Activated CD4-positive, alpha-beta T cell treated with anti-CD3 and anti-CD28 coated beads for 1 hour (primary cell): ENCODE measurements at regions not wholly inside any gene's neighbourhood (a gene's known extent, or its start where the extent isn't known, plus 50 kb on each side); places are given as distances from the start of the nearest gene placed in this dataset.

Experiments used
- DNase-seq: peaks from one replicate; pipeline ENCODE4 v3.0.0-alpha.2; 2020

DNA sequence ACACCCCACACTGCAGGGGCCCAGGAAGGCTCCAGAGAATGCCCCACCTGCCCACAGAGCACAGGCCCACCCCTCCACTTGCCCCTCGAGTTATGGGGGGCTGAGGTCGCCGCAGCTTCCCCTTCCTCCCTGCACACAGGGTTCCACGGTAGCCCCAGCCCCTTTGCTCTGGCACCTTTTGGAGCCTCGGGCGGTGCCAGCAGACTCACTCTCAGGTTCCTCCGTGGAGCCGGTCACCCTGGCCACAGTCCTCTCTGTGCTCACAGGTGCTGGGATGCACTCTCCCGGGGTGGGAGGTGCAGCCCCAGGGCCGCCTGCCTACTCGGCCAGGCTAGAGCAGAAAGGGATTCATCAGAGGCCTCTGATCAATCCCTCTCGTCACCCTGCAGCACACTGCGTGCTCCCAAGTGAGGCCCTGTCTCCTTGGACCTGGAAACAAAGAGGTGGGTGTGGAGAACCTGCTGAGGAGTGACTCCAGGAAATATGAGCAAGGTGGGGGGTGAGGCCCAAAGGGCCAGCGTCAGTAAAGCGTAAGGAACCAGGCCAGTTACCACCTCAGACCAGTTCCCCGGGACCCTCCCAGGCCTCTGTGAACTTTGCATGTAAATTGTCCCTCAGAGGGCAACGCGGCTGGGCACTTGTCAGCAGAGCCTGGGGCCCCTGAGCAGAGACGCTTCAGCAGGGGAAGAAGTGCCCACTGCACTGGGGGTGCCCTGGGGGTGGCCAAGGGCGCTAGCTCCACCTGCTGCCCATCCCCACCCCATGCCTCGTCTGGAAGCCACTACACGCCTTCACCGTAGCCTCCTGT lies 167.8 kb downstream of the OLFM1 start:
- DNase-seq, result no peak

DNA sequence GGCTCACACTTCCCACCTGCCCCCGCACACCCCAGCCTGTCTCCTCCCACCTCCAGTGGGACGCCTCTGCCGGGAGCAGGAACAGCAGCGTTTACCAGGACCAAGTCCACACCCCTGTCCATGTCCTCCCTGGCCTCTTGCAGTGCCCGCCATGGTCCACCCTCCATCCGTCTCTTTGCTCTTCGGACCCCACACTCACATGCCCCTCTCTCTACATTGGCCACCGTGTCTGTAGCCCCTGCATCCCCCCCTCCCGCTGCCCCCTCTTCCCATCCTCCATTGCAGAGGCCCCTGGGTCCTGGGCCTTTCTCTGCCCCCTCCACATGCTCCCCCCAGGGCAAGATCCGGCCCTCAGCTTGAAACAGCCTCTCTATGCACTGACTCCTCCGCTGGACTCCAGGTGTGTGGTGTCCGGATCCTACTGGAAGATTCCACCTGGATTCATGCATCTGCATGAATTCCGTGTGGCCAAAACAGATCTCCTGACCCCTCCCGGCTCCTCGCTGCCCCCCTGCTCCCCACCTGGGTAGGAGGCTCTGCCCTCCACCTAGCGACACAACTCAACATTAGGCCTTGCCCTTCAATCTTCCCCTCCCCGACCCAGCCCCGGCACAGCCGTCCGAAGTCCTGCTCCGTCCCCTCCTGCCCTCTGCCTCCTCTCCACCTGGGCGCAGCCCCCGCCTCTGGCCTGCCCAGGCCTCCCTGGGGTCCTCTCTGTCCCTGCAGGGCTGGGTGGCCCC lies 168.5 kb downstream of the OLFM1 start:
- no peak for DNase-seq

DNA sequence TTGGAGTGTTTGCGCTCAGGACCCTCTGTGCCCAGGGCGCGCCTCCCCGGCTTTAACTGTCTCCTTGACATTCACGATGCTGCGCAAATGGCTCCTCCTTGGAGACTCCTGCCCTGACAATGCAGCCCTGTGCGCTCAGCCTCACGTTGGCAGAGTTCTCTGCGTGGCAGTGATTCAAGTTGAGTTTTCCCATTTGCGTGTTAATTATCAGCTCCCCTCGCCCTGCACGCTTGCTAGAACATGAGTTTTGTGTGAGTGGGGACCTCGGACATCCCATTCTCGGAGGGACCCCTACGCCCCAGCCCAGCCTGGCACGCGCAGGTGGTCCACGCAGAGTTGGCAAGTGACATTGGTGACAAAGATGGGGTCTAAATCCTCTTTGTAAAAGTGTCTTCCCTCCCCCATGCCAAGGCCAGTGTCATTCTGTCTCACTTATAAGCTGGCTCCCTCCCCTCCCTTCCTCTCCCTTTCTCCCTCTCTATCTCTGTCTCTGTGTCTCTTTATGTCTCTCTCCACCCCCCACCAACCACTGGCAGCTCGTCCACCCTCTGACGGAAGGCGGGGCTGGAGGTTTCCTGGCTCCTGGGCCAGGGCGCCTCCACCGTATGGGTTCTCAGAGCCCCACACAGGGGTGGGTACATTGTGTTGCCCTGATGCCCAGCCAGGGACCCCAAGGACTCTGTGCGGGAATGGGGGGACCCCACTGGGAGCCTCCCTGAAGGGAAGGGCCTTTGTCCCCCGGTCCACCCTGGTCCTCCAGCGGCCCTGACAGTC lies 169.3 kb downstream of the OLFM1 start:
- DNase-seq, result no peak

DNA sequence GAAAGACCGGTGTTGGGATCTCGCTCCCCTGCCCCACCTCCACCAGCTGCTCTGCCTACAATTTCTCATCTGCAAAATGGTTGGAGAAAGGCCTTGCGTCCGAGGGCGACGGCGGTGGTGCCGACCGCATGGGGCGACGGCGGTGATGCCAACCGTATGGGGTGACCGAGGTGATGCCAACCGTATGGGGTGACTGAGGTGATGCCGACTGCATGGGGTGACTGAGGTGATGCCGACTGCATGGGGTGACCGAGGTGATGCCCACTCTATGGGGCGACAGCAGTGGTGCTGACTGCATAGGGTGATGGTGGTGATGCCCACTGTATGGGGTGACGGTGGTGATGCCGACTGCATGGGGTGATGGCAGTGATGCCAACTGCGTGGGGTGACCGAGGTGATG lies 171.0 kb downstream of the OLFM1 start:
- no peak for DNase-seq

DNA sequence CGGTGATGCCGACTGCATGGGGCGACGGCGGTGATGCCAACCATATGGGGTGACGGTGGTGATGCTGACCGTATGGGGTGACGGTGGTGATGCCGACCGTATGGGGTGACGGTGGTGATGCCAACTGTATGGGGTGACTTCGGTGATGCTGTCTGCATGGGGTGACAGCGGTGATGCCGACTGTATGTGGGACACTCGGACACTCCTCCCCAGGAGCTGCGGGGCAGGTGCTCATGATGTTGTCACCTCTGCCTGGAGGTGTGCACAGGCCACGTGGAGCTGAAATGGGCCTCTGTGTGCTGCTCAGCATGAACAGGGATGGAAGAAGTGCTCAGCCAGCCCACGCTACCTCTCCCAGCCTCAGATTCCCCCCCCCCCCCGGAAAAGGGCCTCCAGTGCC lies 171.8 kb downstream of the OLFM1 start:
- no peak for DNase-seq

DNA sequence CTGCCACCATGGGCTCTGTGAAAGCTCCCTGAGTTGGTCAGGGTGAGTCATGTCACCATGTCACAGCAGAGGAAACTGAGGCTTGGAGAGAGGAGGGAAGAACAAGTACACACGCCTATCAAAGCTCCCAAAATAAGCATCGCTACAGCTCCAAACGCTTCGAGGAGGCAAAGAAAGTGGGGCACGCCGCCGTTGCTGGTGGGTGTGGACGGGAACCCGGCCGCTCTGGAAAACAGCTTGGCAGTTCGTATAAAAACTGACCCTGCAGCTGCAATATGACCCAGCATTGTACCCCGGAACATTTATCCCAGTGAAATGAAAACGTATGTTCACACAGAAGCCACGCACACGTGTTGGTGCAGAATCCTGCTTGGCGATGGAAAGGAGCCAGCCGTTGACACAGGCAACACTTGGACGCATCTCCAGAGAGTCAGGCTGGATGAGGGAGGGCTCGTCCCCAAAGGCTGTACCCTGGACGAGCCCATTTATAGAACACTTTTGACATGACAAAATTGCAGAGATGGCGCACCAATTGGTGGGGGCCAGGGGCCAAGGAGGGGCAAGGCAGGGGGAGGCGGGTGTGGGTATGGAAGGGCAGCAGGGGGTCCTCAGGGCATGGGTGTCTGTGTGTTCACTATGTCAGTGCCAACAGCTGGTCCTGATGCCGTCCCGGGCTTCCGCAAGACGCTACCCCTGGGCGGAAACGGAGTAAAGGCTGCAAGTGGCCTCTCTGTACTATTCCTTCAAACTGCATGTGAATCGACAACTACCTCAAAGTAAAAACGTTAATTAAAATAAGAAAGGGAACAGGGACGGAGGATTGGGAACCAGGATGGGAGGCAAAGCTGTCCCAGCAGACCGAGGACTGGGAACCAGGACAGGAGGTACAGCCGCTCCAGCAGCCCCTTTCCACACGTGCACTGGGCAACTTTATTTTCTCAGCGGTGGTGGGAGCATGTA lies 173.0 kb downstream of the OLFM1 start:
- no peak for DNase-seq

DNA sequence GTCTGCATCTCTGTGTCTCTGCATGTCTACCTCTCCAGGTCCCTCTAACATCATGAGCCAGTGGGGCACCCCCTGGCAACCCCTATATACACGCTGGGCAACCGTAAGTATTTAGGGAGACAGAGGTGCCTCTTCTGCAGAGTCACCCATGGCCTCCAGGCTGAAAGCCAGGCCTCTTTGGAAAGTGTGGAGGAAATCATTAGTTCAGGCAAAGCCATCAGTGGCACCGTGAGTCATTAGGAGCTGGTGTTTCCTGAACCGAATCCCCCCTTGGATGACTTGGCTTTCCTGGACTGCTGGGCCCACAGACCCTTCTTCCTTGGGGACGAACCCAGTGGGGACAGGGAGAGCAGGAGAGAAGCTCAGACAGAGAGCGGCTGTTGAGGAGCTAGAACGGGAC lies 174.8 kb downstream of the OLFM1 start:
- no peak for DNase-seq

DNA sequence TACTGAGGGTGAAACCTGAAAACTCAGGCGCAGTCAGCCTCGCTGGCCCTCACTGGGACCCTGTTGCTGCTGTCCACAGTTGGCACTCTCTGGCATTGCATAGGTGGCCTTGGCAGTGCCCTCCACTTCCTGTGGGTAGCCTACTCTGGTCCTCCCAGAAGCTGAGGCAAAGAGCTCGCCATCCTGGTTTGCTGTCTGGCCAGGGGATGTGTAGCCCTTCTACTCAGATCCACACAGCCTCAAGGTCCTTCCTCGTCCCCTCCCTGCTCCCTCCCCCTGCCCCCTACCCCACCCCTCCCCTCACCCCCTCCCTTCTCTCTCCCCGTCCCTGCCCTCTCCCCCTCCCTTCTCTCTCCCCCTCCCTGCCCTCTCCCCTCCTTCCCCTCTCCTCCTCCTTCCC lies 176.0 kb downstream of the OLFM1 start:
- no peak for DNase-seq

DNA sequence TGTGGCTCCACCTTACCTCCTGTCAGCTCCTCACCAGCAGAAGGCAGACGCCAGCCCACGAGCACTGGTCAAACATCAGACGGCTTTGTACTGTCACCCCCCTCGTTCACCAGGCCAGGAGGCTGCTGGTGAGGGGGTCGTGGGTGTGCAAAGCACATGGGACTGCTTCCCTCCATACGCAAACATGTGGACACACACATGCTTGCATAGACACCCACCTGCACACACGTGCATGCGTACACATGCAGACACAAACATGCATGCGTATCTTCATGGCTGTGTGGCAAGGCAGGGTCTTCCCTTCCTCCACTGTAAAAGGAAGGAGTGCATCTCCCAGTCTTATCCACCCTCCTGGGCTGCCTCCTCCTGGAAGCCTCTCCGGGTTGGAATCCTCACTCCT lies 178.5 kb downstream of the OLFM1 start:
- DNase-seq, result no peak

DNA sequence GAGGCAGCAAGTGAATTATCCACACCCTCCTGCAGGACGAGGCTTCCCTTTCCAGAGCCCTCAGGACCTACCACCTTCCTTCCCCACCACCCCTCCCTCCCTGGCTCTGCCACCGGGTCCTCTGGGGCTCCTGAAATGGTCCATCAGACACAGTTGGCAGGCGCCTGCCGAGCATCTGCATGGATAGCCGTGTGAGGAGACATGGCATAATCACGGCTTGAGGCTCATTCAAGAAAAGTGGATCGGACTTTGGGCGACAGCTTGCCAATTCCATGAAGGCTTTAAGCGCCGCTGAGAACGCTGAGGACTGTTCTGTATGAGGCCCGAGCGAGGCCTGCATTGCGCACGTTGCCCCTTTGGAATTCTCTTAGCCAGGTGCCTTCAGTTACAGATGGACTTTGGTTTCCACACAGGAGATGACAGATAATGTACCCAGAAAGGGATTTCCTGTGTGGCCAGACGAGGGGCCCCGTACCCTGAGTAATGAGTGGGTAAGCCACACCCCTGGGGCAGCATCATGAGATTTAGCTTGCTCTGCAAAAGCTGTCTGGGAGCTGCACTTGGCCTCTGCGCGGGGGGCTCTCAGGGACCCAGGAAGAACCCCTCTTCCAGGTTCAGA lies 179.8 kb downstream of the OLFM1 start:
- DNase-seq, result no peak

DNA sequence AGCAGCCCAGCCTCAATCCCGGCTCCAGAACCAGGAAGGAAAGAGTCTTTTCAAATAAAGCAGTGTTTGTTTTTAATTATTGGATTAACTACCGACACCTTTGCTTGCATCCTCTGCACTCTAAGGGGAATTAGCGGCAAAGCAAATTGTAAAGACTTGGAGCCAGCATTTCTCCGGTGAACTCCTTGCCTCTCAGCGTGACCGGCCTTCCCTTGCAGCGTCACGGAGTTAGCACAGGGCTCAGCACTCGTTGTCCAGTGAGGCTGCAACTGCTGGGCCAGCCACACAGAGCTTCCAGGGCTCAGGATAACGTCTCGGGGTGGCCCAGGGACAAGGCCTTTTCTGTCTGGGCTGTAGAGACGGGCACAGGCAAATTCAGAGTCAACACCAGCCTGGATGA lies 180.6 kb downstream of the OLFM1 start:
- DNase-seq, result no peak

DNA sequence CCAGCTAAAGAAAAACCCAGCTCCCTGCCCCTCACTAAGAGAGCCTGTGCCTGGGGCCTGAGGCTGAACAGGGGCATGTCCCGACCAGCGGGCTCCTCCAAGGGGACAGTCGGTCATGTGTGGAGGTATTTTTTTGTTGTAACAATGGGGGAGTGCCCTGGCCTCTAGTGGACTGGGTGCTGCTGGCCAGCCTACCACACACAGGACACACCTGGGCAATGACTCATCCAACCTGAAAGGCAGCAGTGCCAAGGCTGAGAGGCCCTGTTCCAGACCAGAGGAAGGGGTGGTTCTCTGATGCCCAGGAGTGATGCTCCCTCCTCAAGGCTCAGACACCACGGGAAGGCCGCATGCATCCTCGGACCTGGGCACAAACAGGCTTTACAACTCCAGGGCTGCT lies 181.5 kb downstream of the OLFM1 start:
- no peak for DNase-seq

DNA sequence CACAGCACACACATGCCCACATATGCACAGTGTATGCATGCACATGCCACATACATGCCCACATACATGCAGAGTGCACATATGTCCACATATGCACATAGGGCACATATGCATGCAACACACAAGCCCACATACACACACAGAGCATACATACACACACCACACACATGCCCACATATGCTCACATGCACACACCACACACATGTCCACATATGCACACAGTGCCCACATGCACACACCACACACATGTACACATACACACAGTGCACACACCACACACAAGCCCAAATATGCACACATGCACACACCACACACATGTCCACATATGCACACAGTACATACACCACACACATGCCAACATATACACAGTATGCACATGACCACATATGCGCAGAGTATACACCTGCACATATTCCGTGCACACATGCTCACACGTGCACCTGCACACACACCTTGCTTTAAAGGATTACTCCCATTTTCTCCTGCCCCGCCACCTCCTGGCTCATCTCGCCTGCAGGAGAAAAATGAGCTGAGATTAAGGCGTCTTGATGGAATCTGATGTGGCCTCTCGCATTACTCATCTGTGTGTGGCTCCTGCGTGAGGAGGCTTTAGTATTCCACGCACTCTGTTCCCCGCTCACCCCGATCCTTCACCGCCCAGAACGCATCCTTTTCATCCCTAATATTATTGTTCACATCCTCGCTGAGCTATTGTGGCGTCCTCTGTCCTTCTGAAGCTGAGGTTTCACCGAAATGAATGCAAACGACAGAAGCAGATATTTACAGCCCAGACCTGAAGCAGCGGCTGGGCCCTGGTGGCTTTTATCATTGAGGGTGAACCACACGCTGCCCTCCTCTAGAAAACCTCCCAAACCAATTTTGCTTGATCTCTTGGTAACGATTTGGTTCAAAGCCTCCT lies 182.7 kb downstream of the OLFM1 start:
- no peak for DNase-seq

DNA sequence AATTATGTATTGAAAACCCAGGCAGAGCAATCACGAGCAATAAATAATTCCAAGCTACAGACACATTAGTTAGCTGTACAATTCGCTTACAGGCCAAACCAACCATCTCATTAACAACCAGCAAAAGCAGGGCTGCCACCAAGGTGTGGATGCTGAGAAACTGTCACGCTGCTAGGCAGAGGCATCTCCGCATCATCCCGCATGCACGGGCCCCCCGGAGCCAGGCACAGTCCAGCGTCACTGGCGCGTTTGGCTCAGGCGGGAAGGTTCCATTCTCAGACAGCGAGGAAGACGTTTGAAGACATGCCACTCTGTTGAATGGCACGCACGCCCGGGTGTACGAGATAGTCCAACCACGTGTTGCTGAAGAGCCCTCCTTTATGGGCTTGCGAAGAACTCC lies 184.0 kb downstream of the OLFM1 start:
- no peak for DNase-seq

DNA sequence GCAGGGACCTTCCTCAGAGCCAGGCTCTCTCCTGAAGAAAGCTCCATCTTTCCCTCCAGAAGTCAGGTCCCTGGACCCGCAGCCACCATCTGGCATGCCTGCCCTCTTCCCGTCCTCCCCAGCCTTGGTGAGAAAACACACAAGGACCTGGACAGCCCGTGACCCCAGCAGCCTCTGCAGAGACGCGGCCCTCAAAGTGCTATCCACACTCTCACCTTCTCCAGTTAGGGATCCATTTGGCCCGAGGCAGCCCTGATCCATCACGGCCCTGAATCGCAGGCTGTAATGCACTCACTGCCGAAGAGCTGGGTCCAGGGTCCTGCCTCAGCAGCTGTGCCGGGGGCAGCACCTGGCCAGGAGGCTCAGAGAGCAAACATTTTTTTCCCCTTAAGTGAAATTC lies 185.1 kb downstream of the OLFM1 start:
- DNase-seq, result no peak

DNA sequence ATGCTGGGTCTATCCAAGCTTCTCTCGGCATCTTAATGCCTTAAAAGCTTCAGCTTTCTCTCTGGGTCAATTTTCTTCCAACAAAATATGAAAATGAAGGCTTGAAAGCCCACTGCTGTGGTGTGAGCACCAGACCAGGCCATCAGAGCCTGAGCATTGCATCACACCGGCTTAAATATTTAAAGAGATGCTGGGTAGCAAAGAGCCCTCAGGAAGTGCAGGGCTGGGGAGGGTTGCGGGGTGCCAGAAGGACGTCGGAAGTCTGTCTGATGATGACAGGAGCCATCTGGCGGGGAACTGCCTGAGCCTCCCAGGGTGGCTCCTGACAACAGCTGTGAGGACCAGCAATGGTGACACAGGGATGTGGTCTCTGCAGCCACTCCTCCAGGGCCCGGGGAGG lies 185.5 kb downstream of the OLFM1 start:
- DNase-seq, result no peak

DNA sequence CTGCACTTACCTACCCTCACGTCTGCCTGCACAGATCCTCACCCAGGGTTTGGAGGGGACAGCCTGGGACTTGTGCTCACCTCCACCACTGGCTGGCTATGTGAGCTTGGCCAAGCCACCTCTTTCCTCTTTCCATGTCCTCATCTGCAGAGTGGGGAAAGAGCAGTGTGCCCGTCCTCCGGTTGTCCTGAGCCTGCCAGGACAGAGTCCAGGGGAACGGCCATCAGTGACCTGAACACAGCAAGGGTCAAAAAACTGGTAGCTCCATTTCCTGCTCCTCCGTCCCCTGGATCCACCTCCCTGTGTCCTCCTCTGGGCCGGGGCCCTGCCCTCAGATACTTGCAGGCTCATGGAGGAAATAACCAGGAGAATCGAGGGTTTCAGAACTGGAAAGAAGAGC lies 187.7 kb downstream of the OLFM1 start:
- DNase-seq, result no peak

DNA sequence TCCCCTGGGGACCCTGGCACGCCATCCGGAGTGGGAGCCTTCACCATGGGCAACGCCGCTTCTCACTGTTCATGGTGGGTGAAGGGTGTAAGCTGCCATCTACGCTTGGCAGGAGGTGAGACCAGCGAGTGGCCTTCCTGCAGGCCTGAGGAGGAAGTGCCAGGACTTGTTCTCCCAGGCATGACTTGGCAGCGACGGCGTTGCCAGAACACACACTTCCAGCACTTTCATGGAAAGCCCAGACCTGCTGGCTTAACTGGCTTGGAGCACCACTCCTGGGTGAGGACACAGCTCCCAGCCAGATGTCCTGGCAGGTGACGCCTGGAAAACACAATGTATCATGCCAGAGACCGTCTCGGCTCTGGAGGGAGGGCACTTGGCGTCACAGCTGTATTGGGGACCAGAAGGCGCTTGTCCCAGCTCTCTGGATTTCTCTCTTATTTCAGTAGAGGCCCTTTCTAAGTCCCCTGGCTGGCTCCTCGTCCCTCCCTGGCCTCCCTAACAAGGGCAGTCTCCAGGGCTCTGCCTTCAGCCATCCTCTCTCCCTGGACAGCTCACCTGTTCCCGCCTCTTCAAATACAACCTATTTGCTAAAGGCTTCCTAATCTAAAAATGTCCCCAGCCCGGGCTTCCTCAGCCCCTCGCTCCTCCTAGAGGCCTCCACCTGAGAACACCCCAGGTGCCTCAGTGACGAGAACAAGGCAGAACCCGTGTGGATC lies 188.3 kb downstream of the OLFM1 start:
- DNase-seq, result no peak

DNA sequence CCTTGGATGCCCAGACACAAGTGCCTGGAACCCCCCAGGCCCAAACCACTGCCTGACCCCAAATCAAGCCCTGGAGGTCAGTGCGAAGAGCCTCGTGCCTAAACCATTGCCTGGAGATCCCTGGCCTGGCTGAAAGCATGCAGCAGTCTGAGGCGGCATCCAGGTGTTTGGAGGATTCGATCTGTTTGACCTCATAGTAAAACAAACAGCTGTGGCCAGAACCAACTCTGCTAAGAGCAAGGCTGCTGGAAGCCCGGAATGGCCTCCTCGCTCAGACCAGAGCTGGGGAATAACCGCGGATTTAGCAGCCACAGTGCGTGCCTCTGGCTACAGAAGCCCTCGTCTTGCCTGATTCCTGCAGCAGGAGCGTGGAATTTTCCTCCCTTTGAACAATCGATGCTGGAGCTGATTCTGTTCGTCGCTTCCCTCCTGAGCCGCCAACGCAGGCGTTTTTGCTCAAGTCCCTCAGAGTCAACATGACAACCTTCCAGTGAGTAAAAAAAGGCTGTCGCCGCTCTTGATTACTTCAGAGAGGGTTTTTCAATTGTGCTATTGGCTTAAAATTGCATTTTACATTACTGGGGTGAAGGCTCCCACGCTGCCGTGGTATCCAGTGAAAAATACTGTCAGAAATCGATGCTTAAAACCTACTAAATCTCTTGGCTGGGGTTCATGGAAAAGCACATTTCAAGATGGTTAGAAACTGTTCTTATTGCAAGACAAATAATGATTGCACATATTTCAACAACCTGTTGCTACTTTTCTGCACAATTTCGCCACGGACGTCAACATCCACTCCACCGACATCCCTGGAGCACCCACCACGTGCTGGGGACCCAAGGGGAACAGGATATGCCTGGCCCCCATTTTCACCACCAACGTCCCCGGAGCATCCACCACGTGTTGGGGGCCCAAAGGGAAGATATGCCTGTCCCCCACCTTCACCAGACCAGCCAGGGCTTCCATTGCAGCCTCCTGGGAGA lies 190.0 kb downstream of the OLFM1 start:
- DNase-seq, result no peak
